ENCODE measurements at regions not wholly inside any gene's neighbourhood (a gene's known extent, or its start where the extent isn't known, plus 50 kb on each side); places are given as distances from the start of the nearest gene placed in this dataset.

GRCh38 chr6:63516186-63516944 lies 55.9 kb upstream of the LOC128125822 start:
- TF ChIP-seq ZBTB48 (tag by site-specific recombination; IDR thresholded peaks at IDR 0.05) (no peak), ZFP3 (tag by site-specific recombination; IDR thresholded peaks at IDR 0.05; ENCODE audit: low read depth) (no peak), KLF10 (tag by site-specific recombination; IDR thresholded peaks at IDR 0.05) (no peak), ZNF660 (tag by site-specific recombination; IDR thresholded peaks at IDR 0.05) (no peak)

Measured in HEK293 (cell line).